ENCODE measurements at regions not wholly inside any gene's neighbourhood (a gene's known extent, or its start where the extent isn't known, plus 50 kb on each side); places are given as distances from the start of the nearest gene placed in this dataset.

- TF ChIP-seq ZNF335 (tag by site-specific recombination; conservative IDR thresholded peaks at IDR 0.05), result no peak
- no peak for TF ChIP-seq ZNF792 (tag by site-specific recombination; IDR thresholded peaks at IDR 0.05)
- TF ChIP-seq, protein P1, sequence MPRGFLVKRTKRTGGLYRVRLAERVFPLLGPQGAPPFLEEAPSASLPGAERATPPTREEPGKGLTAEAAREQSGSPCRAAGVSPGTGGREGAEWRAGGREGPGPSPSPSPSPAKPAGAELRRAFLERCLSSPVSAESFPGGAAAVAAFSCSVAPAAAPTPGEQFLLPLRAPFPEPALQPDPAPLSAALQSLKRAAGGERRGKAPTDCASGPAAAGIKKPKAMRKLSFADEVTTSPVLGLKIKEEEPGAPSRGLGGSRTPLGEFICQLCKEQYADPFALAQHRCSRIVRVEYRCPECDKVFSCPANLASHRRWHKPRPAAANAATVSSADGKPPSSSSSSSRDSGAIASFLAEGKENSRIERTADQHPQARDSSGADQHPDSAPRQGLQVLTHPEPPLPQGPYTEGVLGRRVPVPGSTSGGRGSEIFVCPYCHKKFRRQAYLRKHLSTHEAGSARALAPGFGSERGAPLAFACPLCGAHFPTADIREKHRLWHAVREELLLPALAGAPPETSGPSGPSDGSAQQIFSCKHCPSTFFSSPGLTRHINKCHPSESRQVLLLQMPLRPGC (tag by site-specific recombination; IDR thresholded peaks at IDR 0.05), result no peak
Measured at GRCh38 chr5:51002368-51002767, 335.9 kb downstream of the PARP8 start (continued).

- Histone ChIP-seq H3K4me3 (ENCODE audit: low read depth, low read length) (no peak overlapping the region), H3K9me3 (ENCODE audit: control insufficient read depth, insufficient read depth, low read depth, low read length) (no peaks in the 10 kb centered on the region), H3K27ac (ENCODE audit: extremely low read depth, low read depth, low read length) (no peak overlapping the region), H3K4me1 (ENCODE audit: control insufficient read depth, insufficient read depth, low read length) (peaks cover 8% of the 10 kb centered on the region; the same call in 1 of the 2 replicates), H3K36me3 (ENCODE audit: control insufficient read depth in 2 of 2, insufficient read depth in 1 of 2, low read length in 2 of 2) (no peaks in the 10 kb centered on the region)
- CTCF ChIA-PET, result interaction anchor here (1.4 kb wide), 1 partner anchor 11 kb away, joined by 4 read pairs; no protein-coding TSS in a partner anchor
- TF ChIP-seq HOXC10 (CRISPR knock-in tag; IDR thresholded peaks at IDR 0.05) (no peak), ZNF23 (tag by site-specific recombination; IDR thresholded peaks at IDR 0.05; ENCODE audit: borderline replicate concordance) (no peak), EGR2 (tag by site-specific recombination; IDR thresholded peaks at IDR 0.05; ENCODE audit: low read depth) (no peak), ZNF140 (tag by site-specific recombination; IDR thresholded peaks at IDR 0.05) (no peak)
- TF ChIP-seq, protein P1 (tag by site-specific recombination; IDR thresholded peaks at IDR 0.05), result no peak
- POLR2A ChIA-PET, result no interaction called here
Measured at GRCh38 chr5:51013036-51013435, 346.6 kb downstream of the PARP8 start.

GRCh38 chr5:51018423-51018822, 352.0 kb downstream of the PARP8 start:
- Histone ChIP-seq H3K36me3 (ENCODE audit: control insufficient read depth in 2 of 2, insufficient read depth in 1 of 2, low read length in 2 of 2) (no peaks in the 10 kb centered on the region), H3K4me1 (ENCODE audit: control insufficient read depth, insufficient read depth, low read length) (peaks cover 8% of the 10 kb centered on the region; the same call in 1 of the 2 replicates), H3K9me3 (ENCODE audit: control insufficient read depth, insufficient read depth, low read depth, low read length) (no peaks in the 10 kb centered on the region), H3K27ac (ENCODE audit: extremely low read depth, low read depth, low read length) (no peak overlapping the region), H3K4me3 (ENCODE audit: low read depth, low read length) (no peak overlapping the region)
- TF ChIP-seq MZF1 (tag by site-specific recombination; IDR thresholded peaks at IDR 0.05; ENCODE audit: borderline replicate concordance), result no peak
- no peak for TF ChIP-seq ZNF266 (tag by site-specific recombination; IDR thresholded peaks at IDR 0.05; ENCODE audit: low read depth)
- TF ChIP-seq, protein P2, sequence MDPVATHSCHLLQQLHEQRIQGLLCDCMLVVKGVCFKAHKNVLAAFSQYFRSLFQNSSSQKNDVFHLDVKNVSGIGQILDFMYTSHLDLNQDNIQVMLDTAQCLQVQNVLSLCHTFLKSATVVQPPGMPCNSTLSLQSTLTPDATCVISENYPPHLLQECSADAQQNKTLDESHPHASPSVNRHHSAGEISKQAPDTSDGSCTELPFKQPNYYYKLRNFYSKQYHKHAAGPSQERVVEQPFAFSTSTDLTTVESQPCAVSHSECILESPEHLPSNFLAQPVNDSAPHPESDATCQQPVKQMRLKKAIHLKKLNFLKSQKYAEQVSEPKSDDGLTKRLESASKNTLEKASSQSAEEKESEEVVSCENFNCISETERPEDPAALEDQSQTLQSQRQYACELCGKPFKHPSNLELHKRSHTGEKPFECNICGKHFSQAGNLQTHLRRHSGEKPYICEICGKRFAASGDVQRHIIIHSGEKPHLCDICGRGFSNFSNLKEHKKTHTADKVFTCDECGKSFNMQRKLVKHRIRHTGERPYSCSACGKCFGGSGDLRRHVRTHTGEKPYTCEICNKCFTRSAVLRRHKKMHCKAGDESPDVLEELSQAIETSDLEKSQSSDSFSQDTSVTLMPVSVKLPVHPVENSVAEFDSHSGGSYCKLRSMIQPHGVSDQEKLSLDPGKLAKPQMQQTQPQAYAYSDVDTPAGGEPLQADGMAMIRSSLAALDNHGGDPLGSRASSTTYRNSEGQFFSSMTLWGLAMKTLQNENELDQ (tag by site-specific recombination; IDR thresholded peaks at IDR 0.05; ENCODE audit: low read depth), result no peak
- no peak for TF ChIP-seq ZNF521 (tag by site-specific recombination; IDR thresholded peaks at IDR 0.05)
- TF ChIP-seq KLF17 (tag by site-specific recombination; IDR thresholded peaks at IDR 0.05), result no peak
- no peak for TF ChIP-seq ZNF692 (tag by site-specific recombination; IDR thresholded peaks at IDR 0.05)
- no peak for TF ChIP-seq REPIN1 (tag by site-specific recombination; IDR thresholded peaks at IDR 0.05; ENCODE audit: low read depth)
- no peak for TF ChIP-seq ZNF23 (tag by site-specific recombination; IDR thresholded peaks at IDR 0.05; ENCODE audit: borderline replicate concordance)
- no peak for TF ChIP-seq ZNF37A (tag by site-specific recombination; IDR thresholded peaks at IDR 0.05)
- TF ChIP-seq KLF7 (tag by site-specific recombination; IDR thresholded peaks at IDR 0.05; ENCODE audit: borderline replicate concordance), result no peak
- no peak for TF ChIP-seq ZNF366 (tag by site-specific recombination; conservative IDR thresholded peaks at IDR 0.05)
- TF ChIP-seq ZNF121 (tag by site-specific recombination; IDR thresholded peaks at IDR 0.05), result no peak
- TF ChIP-seq ZNF544 (tag by site-specific recombination; IDR thresholded peaks at IDR 0.05), result no peak
- no peak for TF ChIP-seq ZBTB20 (tag by site-specific recombination; IDR thresholded peaks at IDR 0.05)
- no peak for TF ChIP-seq IKZF3 (tag by site-specific recombination; IDR thresholded peaks at IDR 0.05)
- TF ChIP-seq ZNF174 (tag by site-specific recombination; IDR thresholded peaks at IDR 0.05), result no peak
- no peak for TF ChIP-seq ZNF510 (tag by site-specific recombination; IDR thresholded peaks at IDR 0.05; ENCODE audit: insufficient replicate concordance)
- no peak for TF ChIP-seq ZNF146 (tag by site-specific recombination; IDR thresholded peaks at IDR 0.05)
- CTCF ChIA-PET, result no interaction called here
- POLR2A ChIA-PET, result no interaction called here
